ENCODE measurements at regions not wholly inside any gene's neighbourhood (a gene's known extent, or its start where the extent isn't known, plus 50 kb on each side); places are given as distances from the start of the nearest gene placed in this dataset.

DNA sequence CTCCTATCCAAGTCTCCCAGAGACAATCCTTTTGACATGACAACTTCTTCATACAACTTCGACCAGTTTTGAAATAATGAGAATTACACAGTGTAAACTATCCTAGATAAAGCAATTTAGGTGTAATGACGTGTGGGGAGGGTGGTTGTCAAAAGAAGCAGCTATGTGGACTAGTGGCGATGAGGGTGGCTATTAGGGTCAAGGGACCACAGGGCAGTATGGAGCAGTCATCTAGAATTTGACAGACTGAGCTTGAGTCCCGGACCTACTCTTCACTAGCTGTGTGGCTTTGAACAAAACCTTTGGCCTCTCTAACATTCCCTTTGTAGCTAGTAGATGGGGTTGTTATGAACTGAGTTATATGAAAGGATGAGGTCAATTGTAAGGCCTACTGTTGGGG, 247.1 kb downstream of the HAPSTR1 start:
- TF ChIP-seq CTCF (IDR thresholded peaks at IDR 0.05; ENCODE audit: borderline replicate concordance, extremely low read depth, low read length, poor library complexity, severe bottlenecking) (no peak), EZH2 (IDR thresholded peaks at IDR 0.05; ENCODE audit: borderline replicate concordance, low read depth, low read length, severe bottlenecking) (no peak)

All from DND-41 (cell line).